Activated CD8-positive, alpha-beta memory T cell treated with anti-CD3 and anti-CD28 coated beads, Interleukin-2, amount 50 U/mL, for 4 hours (primary cell): ENCODE measurements at regions not wholly inside any gene's neighbourhood (a gene's known extent, or its start where the extent isn't known, plus 50 kb on each side); places are given as distances from the start of the nearest gene placed in this dataset.

ENCODE experiments used
- DNase-seq: peaks from one replicate; pipeline ENCODE4 v3.0.0-alpha.2; 2020

GRCh38 chr16:66169817-66170216, 196.7 kb upstream of the CDH5 start:
- no peak for DNase-seq

- no peak for DNase-seq
These were observed 197.7 kb upstream of the CDH5 start for GRCh38 chr16:66168777-66169176.

GRCh38 chr16:66167564-66168291, 198.8 kb upstream of the CDH5 start:
- no peak for DNase-seq

- DNase-seq, result no peak
These were observed 200.0 kb upstream of the CDH5 start for GRCh38 chr16:66166490-66166889.

DNA sequence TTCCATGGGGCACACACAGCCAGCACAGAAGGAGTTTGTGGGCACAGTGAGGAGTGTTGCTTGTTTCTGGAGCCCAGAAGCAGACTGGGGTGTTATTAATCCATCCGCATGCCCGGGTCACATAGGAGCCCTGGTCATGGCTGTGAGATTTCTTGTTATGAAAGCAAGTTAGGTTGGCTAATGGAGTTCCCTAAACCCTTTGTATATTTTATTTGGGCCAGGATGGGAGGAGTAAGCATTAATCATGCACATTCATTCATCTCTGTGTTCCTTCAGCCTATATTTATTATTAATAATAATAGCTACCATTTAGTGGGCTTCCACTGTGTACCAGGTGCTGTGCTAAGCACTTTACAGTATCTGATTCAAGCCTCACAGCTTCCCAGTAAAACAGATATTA, 200.6 kb upstream of the CDH5 start:
- no peak for DNase-seq

- no peak for DNase-seq
These were observed 201.8 kb upstream of the CDH5 start for GRCh38 chr16:66164581-66165247.

DNA sequence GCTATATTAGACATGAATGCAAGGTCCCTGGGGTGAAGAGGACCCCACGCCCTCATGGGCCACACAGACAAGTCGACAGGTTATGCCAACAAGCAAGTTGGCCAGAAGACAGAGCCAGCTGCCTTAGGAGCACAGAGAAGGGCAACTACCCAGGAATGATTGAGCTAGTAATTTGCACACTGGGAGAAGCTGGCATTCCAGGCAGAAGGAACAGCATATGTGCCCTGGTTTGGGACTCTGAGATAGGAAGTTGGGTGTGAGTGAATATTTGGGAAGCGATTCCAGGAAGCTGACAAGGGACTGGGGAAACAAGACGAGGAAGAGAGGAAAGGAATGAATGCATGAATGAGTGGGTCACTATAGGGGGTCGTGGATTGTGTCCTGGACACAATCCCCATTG, 203.7 kb upstream of the CDH5 start:
- no peak for DNase-seq

- no peak for DNase-seq
These were observed 204.5 kb upstream of the CDH5 start for GRCh38 chr16:66161942-66162341.

DNA sequence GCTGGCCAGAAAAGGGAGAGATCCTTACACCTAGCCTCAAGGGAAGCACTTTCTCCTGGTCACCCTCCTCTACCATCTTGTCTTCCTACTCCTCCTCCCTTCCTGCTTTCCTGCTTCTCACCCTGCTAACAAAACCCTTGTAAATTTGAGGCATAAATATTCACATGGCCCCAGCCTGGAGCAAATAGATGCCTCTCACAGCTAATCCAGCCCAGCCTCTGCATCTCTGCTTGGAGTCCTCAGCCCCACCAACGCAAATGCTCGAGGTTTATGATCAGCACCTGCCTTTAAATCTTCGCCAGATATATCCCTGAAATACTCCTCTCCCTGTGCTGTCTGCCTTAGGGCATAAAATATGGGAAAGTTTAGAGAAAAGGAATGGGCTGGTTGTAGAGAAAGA, 205.2 kb upstream of the CDH5 start:
- no peak for DNase-seq

GRCh38 chr16:66159987-66160386, 206.5 kb upstream of the CDH5 start:
- no peak for DNase-seq

DNA sequence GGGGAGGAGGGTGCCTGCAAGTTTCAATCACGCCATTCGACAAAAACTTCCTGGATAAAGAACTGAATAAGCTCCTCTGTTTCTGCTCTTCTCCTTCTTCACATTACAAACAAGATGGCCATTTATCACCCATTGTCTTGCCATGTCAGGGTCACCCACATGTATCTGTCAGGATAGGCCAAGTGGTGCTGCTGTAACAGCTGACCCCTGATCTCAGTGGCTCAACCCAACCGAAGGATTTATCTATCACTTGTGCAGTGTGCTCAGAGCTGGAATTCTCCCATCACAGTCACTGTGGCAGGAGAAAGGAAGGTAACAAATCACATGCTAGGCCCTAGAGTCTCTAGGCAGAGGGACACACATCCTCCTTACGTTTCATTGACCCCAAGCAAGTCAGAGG, 210.0 kb upstream of the CDH5 start:
- DNase-seq, result no peak

DNA sequence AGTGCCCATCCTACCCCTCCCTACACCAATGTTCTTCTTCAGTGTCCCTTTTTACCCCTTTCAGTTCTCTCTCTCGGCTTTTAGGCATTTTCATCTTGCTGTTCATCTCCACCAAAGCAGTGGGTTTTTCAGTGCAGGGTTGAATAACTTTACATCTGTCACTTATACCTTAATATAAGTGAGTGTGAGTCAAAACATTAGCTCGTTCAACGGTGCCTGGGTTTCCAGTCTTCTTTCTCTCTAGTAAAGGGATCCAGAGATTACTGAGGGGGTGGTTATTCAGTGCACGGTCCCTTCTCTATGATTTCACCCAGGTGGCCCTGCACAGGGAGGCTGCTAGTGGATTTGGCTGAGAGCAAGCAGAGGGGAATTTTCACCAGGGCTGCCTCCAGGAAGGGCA, 210.6 kb upstream of the CDH5 start:
- DNase-seq, result no peak

DNA sequence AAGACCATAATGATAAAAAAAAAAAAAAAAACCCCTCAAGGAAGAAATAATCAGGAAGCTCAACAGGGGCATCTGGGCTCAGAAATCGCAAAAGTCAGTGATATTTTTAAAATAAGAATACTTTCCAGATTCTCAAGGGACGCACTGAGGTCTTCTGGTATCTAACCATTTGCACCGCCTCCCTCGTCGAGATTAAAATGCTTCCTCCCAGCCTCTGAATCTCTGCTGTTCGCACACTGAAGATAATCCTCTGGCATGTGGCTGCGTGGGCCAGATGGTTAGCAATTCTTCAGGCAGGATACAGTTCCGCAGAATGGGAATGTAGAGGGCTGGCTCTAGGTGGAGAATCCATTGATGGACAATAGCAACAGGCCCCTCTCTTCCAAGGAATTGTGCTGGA, 211.7 kb upstream of the CDH5 start:
- DNase-seq, result no peak

DNA sequence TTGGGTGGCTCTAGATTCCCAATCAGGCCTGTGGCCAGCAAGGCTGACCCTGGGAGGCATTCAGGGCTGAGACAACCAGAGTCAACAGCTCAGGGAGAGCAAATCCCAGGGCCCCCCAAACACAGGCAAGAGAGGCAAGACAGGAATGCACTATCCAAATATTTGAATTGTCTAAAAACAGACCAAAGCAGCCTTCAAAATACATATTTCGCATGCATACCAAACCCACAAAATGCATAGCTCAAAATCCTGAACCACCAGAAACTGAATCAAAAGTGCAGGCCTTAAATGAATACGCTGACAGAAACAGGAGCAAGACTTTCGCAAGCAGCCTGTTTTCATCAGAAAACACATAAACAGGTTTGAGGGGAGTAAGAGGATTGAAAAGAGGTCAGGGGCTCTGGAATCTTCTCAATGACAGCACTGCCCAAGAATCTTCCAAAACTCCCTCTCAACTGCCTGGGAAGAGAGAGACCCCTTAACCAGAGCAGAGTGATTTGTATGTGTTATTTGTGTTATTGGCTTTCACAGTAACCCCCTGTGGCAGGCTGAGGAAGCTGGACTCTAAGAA, 213.6 kb upstream of the CDH5 start:
- DNase-seq, result no peak

DNA sequence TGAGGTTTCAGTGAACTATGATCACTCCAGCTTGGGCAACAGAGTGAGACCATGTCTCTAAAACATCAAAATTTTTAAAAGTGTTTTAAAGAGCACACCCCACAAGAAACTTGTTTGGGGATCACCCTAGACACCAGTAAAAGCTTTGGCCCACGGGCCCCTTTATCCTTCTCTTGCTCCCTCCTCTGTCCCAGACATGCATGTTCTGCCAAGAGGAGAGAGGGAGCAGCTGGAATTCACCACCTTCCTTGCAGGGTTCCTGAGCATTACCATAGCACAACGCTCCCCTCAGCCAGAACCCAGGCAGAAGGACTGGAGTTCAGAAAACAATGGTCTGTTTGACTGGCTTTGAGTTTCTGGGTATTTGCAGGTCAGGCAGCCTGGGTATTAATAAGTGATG, 214.3 kb upstream of the CDH5 start:
- DNase-seq, result no peak

DNA sequence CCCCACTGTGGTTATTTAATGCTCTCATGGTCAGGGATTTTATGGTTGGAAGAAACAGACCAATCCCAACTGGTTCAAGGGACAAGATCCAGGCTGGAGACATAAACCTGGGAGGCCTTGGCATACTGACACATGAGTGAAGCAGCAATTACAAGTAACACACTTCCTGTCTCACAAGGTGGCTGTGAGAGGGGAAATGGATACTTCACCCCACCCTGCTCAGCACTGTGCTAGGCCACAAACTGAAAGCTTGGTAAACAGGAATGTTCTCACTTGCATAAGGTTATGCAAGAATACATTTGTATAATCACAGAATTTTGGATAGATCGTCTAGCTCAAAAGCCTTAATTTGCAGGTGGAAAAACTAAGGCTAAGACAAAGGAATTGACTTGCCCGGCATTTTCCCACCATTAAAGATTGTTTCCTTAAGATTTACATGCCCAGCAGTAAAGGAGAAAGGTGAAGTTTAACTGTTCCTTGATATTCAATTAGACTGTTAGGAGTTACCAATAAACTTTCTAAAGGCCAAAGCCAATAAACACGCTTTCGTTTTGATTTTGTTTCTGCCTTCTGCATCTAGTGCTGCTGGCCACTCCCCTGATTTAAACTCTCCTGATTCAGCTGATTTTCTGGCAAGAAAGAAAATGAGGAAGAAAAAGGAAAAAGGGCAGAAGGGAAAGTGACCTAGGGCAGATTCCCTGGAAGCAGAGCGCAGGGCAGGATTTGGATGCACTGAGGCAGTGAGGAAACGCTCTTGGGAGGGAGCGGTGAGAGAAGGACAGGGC, 215.6 kb upstream of the CDH5 start:
- no peak for DNase-seq

GRCh38 chr16:66147291-66147690, 219.2 kb upstream of the CDH5 start:
- no peak for DNase-seq

DNA sequence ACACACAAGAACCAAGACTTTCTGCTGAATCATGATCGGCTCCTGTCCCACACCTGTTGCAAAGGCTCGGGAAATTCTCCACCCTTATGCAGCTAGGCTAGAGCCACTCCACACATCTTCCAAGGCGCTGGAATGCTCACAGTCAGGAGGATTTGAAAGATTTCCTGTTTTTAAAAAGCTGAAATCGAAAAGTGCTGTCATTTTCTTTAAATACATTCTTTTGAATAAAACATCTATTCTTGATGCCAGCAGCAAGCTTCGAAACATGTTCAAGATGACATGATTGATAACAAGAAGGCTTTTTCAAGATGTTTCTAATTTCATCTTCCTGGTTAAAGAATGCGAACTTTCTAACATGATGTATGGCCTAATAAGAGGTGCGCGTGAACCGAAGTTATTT, 219.7 kb upstream of the CDH5 start:
- no peak for DNase-seq

DNA sequence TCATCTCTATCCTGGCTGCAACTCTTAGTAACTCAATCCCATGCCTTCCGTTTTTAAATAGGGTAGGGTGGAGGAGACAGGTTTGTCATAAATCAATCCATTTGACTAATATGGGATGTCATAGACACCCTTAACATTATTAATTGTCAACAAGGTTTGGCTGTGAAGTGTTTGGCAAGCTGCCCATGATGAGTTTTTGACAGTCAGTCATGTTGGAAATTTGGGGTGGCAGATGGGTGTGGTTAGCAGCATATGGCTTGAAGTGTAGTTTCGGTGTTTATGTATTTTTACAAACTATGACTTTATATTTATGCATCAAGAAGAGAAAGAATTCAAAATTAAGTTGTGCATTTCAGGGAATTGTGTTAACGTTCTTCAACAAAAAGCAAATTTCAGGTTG, 221.8 kb upstream of the CDH5 start:
- no peak for DNase-seq

GRCh38 chr16:66143415-66143814, 223.1 kb upstream of the CDH5 start:
- no peak for DNase-seq

DNA sequence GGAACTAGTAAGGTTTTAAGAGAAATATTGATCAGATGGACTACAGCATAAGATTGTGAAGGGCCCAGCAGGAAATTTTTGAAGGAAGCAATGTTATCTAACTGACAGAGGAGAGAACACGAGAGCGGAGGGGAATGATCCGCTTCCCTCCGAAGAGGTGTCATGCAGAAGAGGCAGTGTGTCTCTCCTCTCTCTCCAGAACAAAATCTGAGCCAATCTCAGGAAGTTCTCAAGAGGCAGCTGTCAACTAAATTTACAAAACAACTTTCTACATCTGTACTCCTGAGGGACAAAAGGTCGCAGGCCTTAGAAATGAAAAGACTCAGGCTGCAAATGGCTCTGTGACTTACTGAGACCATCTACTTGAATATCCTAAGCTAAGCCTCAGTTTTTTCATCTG, 224.6 kb upstream of the CDH5 start:
- no peak for DNase-seq

GRCh38 chr16:66137853-66138252, 228.6 kb upstream of the CDH5 start:
- no peak for DNase-seq

DNA sequence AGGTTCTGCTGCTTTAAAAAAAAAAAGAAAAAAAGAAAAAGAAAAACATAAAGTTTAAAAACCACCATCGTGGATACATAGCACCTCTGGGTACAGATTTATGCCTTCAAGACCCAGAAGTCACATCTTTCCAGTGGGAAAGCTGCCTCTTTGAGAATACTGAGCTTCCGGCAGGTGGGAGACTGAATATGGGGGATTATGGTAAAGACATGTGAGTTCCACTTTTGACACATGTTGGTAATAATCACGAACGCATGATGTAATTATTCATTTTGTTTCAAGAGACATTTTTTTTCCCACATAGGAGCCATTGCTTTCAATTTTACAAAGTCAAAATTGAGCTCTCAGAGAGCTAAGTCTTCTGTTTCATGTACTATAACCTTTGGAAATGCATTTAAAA, 229.7 kb upstream of the CDH5 start:
- DNase-seq, result no peak

GRCh38 chr16:66135838-66136237, 230.7 kb upstream of the CDH5 start:
- no peak for DNase-seq
